ENCODE measurements at regions not wholly inside any gene's neighbourhood (a gene's known extent, or its start where the extent isn't known, plus 50 kb on each side); places are given as distances from the start of the nearest gene placed in this dataset.
A peak's percentile ranks its signal among the peaks of the same experiment; 100 is the strongest.

DNA sequence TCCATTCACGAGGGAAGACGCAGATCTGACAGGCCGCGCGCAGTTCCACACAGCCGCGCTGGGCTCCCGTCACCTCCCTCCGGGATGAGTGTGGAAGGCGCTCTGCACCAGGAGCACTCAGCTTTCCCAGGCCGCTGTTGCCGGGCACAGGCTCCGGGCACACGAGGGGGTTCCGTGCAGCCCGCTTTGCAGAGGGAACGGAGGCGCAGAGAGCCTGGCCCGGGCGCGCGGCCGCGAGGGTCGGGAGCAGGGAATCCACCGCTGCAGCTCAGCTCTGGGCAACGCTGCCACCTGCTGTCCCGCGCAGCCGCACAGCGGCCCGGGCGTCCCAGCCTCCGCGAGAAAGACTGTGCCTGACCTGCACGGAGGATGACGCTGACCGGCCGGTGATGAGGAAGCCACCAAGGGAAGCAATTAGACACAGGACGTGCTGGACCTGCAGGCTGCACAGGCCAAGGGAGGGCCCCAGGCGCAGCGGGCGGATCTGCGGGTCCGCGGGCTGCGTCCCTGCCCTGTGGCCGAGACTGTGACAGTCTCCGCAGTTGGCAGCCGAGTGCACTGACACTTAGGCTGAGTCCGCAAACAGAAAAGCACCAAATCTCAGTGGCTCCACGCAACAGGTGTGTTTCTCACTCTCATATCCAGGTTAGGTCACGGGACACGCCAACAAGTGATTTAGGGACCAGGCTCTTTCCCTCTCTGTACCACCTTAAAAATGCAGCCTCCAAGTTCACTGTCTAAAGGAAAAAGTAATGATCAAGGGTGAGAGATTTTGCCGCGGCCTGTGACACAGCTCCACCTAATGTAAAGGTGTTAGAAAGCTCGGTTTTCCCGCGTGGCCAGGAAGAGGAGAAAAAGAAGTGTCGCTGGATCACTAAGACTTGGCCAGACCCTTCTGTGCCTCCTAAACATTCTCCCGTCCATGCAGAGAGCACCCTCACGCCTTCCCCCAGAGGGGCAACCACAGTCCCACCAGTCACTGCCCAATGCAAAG is 94.5 kb downstream of the SEC61G start (continued):
- TF ChIP-seq SP4 (CRISPR knock-in tag; IDR thresholded peaks at IDR 0.05): no peak
- TF ChIP-seq, protein P1, sequence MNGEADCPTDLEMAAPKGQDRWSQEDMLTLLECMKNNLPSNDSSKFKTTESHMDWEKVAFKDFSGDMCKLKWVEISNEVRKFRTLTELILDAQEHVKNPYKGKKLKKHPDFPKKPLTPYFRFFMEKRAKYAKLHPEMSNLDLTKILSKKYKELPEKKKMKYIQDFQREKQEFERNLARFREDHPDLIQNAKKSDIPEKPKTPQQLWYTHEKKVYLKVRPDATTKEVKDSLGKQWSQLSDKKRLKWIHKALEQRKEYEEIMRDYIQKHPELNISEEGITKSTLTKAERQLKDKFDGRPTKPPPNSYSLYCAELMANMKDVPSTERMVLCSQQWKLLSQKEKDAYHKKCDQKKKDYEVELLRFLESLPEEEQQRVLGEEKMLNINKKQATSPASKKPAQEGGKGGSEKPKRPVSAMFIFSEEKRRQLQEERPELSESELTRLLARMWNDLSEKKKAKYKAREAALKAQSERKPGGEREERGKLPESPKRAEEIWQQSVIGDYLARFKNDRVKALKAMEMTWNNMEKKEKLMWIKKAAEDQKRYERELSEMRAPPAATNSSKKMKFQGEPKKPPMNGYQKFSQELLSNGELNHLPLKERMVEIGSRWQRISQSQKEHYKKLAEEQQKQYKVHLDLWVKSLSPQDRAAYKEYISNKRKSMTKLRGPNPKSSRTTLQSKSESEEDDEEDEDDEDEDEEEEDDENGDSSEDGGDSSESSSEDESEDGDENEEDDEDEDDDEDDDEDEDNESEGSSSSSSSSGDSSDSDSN (CRISPR knock-in tag; IDR thresholded peaks at IDR 0.05): peak; percentile 79
- TF ChIP-seq, protein P2, sequence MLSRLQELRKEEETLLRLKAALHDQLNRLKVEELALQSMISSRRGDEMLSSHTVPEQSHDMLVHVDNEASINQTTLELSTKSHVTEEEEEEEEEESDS (CRISPR knock-in tag; IDR thresholded peaks at IDR 0.05; ENCODE audit: borderline replicate concordance): no peak
- TF ChIP-seq, protein P3, sequence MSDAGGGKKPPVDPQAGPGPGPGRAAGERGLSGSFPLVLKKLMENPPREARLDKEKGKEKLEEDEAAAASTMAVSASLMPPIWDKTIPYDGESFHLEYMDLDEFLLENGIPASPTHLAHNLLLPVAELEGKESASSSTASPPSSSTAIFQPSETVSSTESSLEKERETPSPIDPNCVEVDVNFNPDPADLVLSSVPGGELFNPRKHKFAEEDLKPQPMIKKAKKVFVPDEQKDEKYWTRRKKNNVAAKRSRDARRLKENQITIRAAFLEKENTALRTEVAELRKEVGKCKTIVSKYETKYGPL (CRISPR knock-in tag; IDR thresholded peaks at IDR 0.05): no peak
- 0 out of 2 replicates have a peak, but pooled peaks have one; percentile 37 for TF ChIP-seq CBFB (CRISPR knock-in tag; IDR thresholded peaks at IDR 0.05)
- no peak for TF ChIP-seq TEAD2 (CRISPR knock-in tag; IDR thresholded peaks at IDR 0.05)
- TF ChIP-seq ZNF792 (CRISPR knock-in tag; IDR thresholded peaks at IDR 0.05): peak; percentile 45; the same call in 1 of the 2 replicates
- TF ChIP-seq ZNF251 (CRISPR knock-in tag; IDR thresholded peaks at IDR 0.05): no peak
- no peak for TF ChIP-seq ZNF431 (CRISPR knock-in tag; IDR thresholded peaks at IDR 0.05; ENCODE audit: borderline replicate concordance, low read depth)
- TF ChIP-seq, protein P4, sequence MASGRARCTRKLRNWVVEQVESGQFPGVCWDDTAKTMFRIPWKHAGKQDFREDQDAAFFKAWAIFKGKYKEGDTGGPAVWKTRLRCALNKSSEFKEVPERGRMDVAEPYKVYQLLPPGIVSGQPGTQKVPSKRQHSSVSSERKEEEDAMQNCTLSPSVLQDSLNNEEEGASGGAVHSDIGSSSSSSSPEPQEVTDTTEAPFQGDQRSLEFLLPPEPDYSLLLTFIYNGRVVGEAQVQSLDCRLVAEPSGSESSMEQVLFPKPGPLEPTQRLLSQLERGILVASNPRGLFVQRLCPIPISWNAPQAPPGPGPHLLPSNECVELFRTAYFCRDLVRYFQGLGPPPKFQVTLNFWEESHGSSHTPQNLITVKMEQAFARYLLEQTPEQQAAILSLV (CRISPR knock-in tag; IDR thresholded peaks at IDR 0.05; ENCODE audit: borderline replicate concordance): no peak
- TF ChIP-seq ZNF331 (CRISPR knock-in tag; IDR thresholded peaks at IDR 0.05): peak; percentile 58; the same call in 1 of the 2 replicates
- peak; percentile 69 for TF ChIP-seq HNRNPLL (IDR thresholded peaks at IDR 0.05; ENCODE audit: low read depth, low read length, poor library complexity, severe bottlenecking)
- TF ChIP-seq, protein P5, sequence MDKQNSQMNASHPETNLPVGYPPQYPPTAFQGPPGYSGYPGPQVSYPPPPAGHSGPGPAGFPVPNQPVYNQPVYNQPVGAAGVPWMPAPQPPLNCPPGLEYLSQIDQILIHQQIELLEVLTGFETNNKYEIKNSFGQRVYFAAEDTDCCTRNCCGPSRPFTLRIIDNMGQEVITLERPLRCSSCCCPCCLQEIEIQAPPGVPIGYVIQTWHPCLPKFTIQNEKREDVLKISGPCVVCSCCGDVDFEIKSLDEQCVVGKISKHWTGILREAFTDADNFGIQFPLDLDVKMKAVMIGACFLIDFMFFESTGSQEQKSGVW (CRISPR knock-in tag; IDR thresholded peaks at IDR 0.05; ENCODE audit: borderline replicate concordance): no peak
- TF ChIP-seq, protein P6, sequence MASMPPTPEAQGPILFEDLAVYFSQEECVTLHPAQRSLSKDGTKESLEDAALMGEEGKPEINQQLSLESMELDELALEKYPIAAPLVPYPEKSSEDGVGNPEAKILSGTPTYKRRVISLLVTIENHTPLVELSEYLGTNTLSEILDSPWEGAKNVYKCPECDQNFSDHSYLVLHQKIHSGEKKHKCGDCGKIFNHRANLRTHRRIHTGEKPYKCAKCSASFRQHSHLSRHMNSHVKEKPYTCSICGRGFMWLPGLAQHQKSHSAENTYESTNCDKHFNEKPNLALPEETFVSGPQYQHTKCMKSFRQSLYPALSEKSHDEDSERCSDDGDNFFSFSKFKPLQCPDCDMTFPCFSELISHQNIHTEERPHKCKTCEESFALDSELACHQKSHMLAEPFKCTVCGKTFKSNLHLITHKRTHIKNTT (CRISPR knock-in tag; IDR thresholded peaks at IDR 0.05): no peak
- peak; percentile 63; the same call in 1 of the 2 replicates for TF ChIP-seq CHD2 (IDR thresholded peaks at IDR 0.05; ENCODE audit: low read depth, low read length)
- no peak for TF ChIP-seq ZNF3 (CRISPR knock-in tag; IDR thresholded peaks at IDR 0.05)
- peak; percentile 56; the same call in 1 of the 2 replicates for TF ChIP-seq ZNF749 (CRISPR knock-in tag; IDR thresholded peaks at IDR 0.05; ENCODE audit: borderline replicate concordance)
- no peak for TF ChIP-seq ZNF33B (CRISPR knock-in tag; IDR thresholded peaks at IDR 0.05)
- TF ChIP-seq GATAD1 (CRISPR knock-in tag; IDR thresholded peaks at IDR 0.05): no peak
- TF ChIP-seq SP2 (CRISPR knock-in tag; IDR thresholded peaks at IDR 0.05): no peak
- peak; percentile 65; the same call in 1 of the 2 replicates for TF ChIP-seq FOXC1 (CRISPR knock-in tag; IDR thresholded peaks at IDR 0.05; ENCODE audit: borderline replicate concordance)
- TF ChIP-seq, protein P7, sequence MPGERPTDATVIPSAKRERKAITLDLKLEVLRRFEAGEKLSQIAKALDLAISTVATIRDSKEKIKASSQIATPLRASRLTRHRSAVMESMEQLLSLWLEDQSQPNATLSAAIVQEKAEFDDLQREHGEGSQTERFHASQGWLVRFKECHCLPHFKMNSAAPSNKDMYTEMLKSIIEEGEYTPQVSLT (CRISPR knock-in tag; IDR thresholded peaks at IDR 0.05; ENCODE audit: borderline replicate concordance, low read depth): no peak

Data from HepG2 (cell line).